Neuronal stem cell (in vitro differentiated cells): ENCODE measurements at regions not wholly inside any gene's neighbourhood (a gene's known extent, or its start where the extent isn't known, plus 50 kb on each side); places are given as distances from the start of the nearest gene placed in this dataset.

Experiments
- DNase-seq: peaks from one replicate; pipeline ENCODE4 v3.0.0-alpha.2; 2013; ENCODE audit warnings: low spot score
- H2AFZ ChIP-seq: one replicate; pipeline ENCODE4 v1.6.1; 2013; ENCODE audit warnings: mild to moderate bottlenecking, low read length, inconsistent platforms
- H2AK5ac ChIP-seq: 2 replicates; pipeline ENCODE4 v1.6.1; 2013; ENCODE audit warnings: low read depth, mild to moderate bottlenecking, inconsistent platforms, low read length, moderate library complexity, mixed read lengths
- H2BK120ac ChIP-seq: 2 replicates; pipeline ENCODE4 v1.6.1; 2013; ENCODE audit warnings: low read depth, mild to moderate bottlenecking, inconsistent platforms, low read length, moderate library complexity, mixed read lengths
- H2BK12ac ChIP-seq: one replicate; pipeline ENCODE4 v1.6.1; 2013; ENCODE audit warnings: low read length, inconsistent platforms
- H2BK15ac ChIP-seq: 2 replicates; pipeline ENCODE4 v1.6.1; 2013; ENCODE audit warnings: mild to moderate bottlenecking, low read length, inconsistent platforms, mixed read lengths
- H2BK5ac ChIP-seq: one replicate; pipeline ENCODE4 v1.6.1; 2013; ENCODE audit warnings: inconsistent platforms, mild to moderate bottlenecking, low read length, moderate library complexity
- H3K14ac ChIP-seq: one replicate; pipeline ENCODE4 v1.6.1; 2013; ENCODE audit warnings: low read length, inconsistent platforms
- H3K18ac ChIP-seq: 2 replicates; pipeline ENCODE4 v1.6.1; 2013; ENCODE audit warnings: low read length, inconsistent platforms
- H3K23ac ChIP-seq: 2 replicates; pipeline ENCODE4 v1.6.1; 2013; ENCODE audit warnings: low read depth, mild to moderate bottlenecking, mixed read lengths, low read length, inconsistent platforms; ENCODE audit not compliant: poor library complexity
- H3K27ac ChIP-seq: replicated peaks from 3 replicates; pipeline ENCODE4 v1.5.1; 2013; ENCODE audit warnings: low read length, inconsistent platforms
- H3K27me3 ChIP-seq, 3 experiments: 2 replicates each; pipeline ENCODE4 v1.6.1; 2013; ENCODE audit warnings: low read length in 3 of 3, mild to moderate bottlenecking in 2 of 3, inconsistent platforms in 1 of 3, low read depth in 1 of 3, mixed read lengths in 1 of 3, moderate library complexity in 1 of 3; ENCODE audit not compliant: control insufficient read depth in 3 of 3, insufficient read depth in 3 of 3
- H3K36me3 ChIP-seq, 2 donors: replicated peaks in 1 of 2; 2 replicates each; pipeline ENCODE4 v1.6.1; 2013; ENCODE audit warnings: low read length in 2 of 2; ENCODE audit not compliant: control insufficient read depth in 2 of 2, insufficient read depth in 2 of 2
- H3K4ac ChIP-seq: 2 replicates; pipeline ENCODE4 v1.6.1; 2013; ENCODE audit warnings: inconsistent platforms, mild to moderate bottlenecking, low read length, moderate library complexity
- H3K4me1 ChIP-seq, 2 donors: 1 replicate in 1 of 2; 2 replicates in 1 of 2; pipeline ENCODE4 v1.6.1; 2013; ENCODE audit warnings: low read length in 2 of 2, low read depth in 1 of 2; ENCODE audit not compliant: control insufficient read depth in 2 of 2, insufficient read depth in 1 of 2
- H3K4me2 ChIP-seq: one replicate; pipeline ENCODE4 v1.6.1; 2013; ENCODE audit warnings: mild to moderate bottlenecking, low read length, inconsistent platforms; ENCODE audit not compliant: insufficient read depth, poor library complexity, severe bottlenecking
- H3K4me3 ChIP-seq, 2 donors: 2 replicates each; pipeline ENCODE4 v1.5.1; 2013; ENCODE audit warnings: low read length in 2 of 2, mild to moderate bottlenecking in 2 of 2, inconsistent platforms in 1 of 2, moderate library complexity in 1 of 2
- H3K79me1 ChIP-seq: one replicate; pipeline ENCODE4 v1.6.1; 2013; ENCODE audit warnings: low read depth, mild to moderate bottlenecking, inconsistent platforms, low read length, moderate library complexity
- H3K9ac ChIP-seq: one replicate; pipeline ENCODE4 v1.6.1; 2013; ENCODE audit warnings: mild to moderate bottlenecking, low read depth, low read length, inconsistent platforms; ENCODE audit not compliant: poor library complexity
- H3K9me3 ChIP-seq, 2 donors: replicated peaks in 1 of 2; 2 replicates each; pipeline versions ENCODE3 to v1.6.1; 2013; ENCODE audit warnings: low read length in 2 of 2, mild to moderate bottlenecking in 2 of 2, inconsistent platforms in 1 of 2, low read depth in 1 of 2, mixed read lengths in 1 of 2, moderate library complexity in 1 of 2; ENCODE audit not compliant: control insufficient read depth in 2 of 2, insufficient read depth in 1 of 2
- H4K8ac ChIP-seq: one replicate; pipeline ENCODE4 v1.6.1; 2013; ENCODE audit warnings: low read depth, mild to moderate bottlenecking, inconsistent platforms, low read length, moderate library complexity
- H4K91ac ChIP-seq: one replicate; pipeline ENCODE4 v1.6.1; 2013; ENCODE audit warnings: low read length, low read depth, mild to moderate bottlenecking, inconsistent platforms; ENCODE audit not compliant: poor library complexity
- WGBS, 2 donors: extraction: QIAGEN DNeasy Blood & Tissue Kit; methylation state at CpG; one replicate each; pipeline ENCODE4 v1.1.7; 2013; ENCODE audit warnings: missing lambda C conversion rate in 2 of 2, mixed read lengths in 1 of 2; ENCODE audit not compliant: insufficient read length in 2 of 2, insufficient replicate concordance in 1 of 2; ENCODE audit errors: extremely low coverage in 2 of 2; 5-methylcytosine and 5-hydroxymethylcytosine counted together

DNA sequence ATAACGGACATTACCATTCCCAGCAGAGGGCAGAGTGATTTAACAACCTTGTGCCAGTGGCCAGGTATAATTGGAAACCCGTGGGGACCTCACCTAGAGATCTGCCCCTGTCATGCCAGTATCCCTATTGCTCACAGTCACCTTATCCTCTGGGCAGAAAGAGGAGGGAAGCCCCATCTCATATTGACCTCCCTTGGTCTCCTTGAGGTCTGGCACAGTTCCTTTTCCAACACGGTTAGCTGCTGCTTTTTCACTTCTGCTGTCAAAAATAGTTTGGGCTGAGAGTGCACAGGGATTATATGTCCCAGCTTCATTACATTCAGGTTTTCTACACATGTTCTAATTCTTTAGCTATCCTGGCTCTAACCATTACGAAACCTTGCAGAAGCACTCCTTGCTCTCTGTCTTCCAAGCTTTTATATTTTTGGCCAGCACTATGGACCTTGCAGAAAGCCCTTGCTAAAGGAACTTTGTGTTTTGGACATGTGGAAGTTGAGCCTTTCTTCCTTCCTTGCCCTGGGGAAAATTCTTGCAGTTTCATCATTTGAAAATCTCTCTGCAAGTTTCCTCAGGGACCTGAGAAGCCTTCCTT lies 111.7 kb upstream of the MIS18BP1 start:
- Histone ChIP-seq H3K4me3 (no peak overlapping the region), H2BK5ac (no peak overlapping the region), H3K27ac (no peak overlapping the region), H3K23ac (no peak overlapping the region), H3K79me1 (no peaks in the 10 kb centered on the region), H3K9ac (no peak overlapping the region), H2AK5ac (no peak overlapping the region), H4K8ac (no peak overlapping the region), H2BK12ac (no peak overlapping the region), H3K27me3 (no peaks in the 10 kb centered on the region), H2BK15ac (no peak overlapping the region), H3K36me3 (no peaks in the 10 kb centered on the region), H3K9me3 (no peaks in the 10 kb centered on the region), H2AFZ (no peak overlapping the region), H4K91ac (no peak overlapping the region), H3K4me1 (no peaks in the 10 kb centered on the region), H3K14ac (no peak overlapping the region), H3K18ac (no peak overlapping the region), H3K4ac (no peak overlapping the region), H3K4me2 (no peak overlapping the region), H2BK120ac (no peak overlapping the region)
- whole genome bisulfite sequencing, 2 donors: no CpG with 5 or more reads among the region's 4 CpGs
- DNase-seq: no peak

DNA sequence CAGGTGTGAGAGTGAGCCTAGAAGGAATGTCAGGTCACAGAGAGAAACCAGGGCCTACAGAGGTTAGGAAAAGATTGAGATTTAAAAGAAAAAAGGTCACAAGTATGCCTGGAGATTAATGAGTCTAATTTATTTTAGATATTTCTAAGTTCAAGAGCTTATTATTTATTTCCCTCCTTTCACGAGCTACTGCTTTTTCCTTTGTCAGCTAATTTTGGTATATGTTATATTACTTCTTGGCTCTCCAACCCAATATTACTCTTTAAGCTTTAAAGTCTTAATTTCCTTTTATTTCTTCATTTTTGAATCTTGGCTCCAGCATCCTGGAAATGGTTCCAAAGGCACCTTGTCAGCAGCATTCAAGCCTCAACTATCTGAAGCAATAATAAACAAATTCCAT lies 109.5 kb upstream of the MIS18BP1 start:
- no peak for DNase-seq
- Histone ChIP-seq H3K79me1 (no peaks in the 10 kb centered on the region), H3K27me3 (no peaks in the 10 kb centered on the region), H3K9me3 (no peaks in the 10 kb centered on the region), H3K9ac (no peak overlapping the region), H2BK5ac (no peak overlapping the region), H3K23ac (no peak overlapping the region), H2BK120ac (no peak overlapping the region), H3K4ac (no peak overlapping the region), H2AFZ (no peak overlapping the region), H4K8ac (no peak overlapping the region), H2BK12ac (no peak overlapping the region), H3K36me3 (no peaks in the 10 kb centered on the region), H2AK5ac (no peak overlapping the region), H4K91ac (no peak overlapping the region), H3K14ac (no peak overlapping the region), H3K4me3 (no peak overlapping the region), H2BK15ac (no peak overlapping the region), H3K4me2 (no peak overlapping the region), H3K4me1 (no peaks in the 10 kb centered on the region), H3K18ac (no peak overlapping the region), H3K27ac (no peak overlapping the region)
- WGBS, 2 donors: no CpG with 5 or more reads among the region's 1 CpG

- H3K27ac ChIP-seq: no peak overlapping the region
- no peaks in the 10 kb centered on the region for H3K79me1 ChIP-seq
- H3K36me3 ChIP-seq: no peaks in the 10 kb centered on the region
- no peaks in the 10 kb centered on the region for H3K9me3 ChIP-seq
- H3K4ac ChIP-seq: no peak overlapping the region
- no peak overlapping the region for H2BK5ac ChIP-seq
- no peak overlapping the region for H2AK5ac ChIP-seq
- no peak overlapping the region for H4K91ac ChIP-seq
- no peak overlapping the region for H2BK120ac ChIP-seq
- H3K23ac ChIP-seq: no peak overlapping the region
- no peak overlapping the region for H3K14ac ChIP-seq
- no CpG with 5 or more reads among the region's 2 CpGs for WGBS, 2 donors
- H4K8ac ChIP-seq: no peak overlapping the region
- H3K27me3 ChIP-seq: no peaks in the 10 kb centered on the region
- H2AFZ ChIP-seq: no peak overlapping the region
- DNase-seq: no peak
- H2BK12ac ChIP-seq: no peak overlapping the region
- H3K4me1 ChIP-seq: no peaks in the 10 kb centered on the region
- H3K4me2 ChIP-seq: no peak overlapping the region
- no peak overlapping the region for H2BK15ac ChIP-seq
- H3K18ac ChIP-seq: no peak overlapping the region
- H3K9ac ChIP-seq: no peak overlapping the region
- H3K4me3 ChIP-seq: no peak overlapping the region
Observed at GRCh38 chr14:45361727-45362126, 108.7 kb upstream of the MIS18BP1 start.

GRCh38 chr14:45359746-45360145 lies 106.7 kb upstream of the MIS18BP1 start:
- Histone ChIP-seq H2AFZ (no peak overlapping the region), H3K4me2 (no peak overlapping the region), H3K36me3 (no peaks in the 10 kb centered on the region), H3K18ac (no peak overlapping the region), H3K79me1 (no peaks in the 10 kb centered on the region), H3K4me3 (no peak overlapping the region), H3K9ac (no peak overlapping the region), H2BK12ac (no peak overlapping the region), H4K8ac (no peak overlapping the region), H3K27me3 (no peaks in the 10 kb centered on the region), H4K91ac (no peak overlapping the region), H3K9me3 (no peaks in the 10 kb centered on the region), H3K4ac (no peak overlapping the region), H3K27ac (no peak overlapping the region), H3K4me1 (no peaks in the 10 kb centered on the region), H2BK15ac (no peak overlapping the region), H3K23ac (no peak overlapping the region), H2BK120ac (no peak overlapping the region), H2BK5ac (no peak overlapping the region), H2AK5ac (no peak overlapping the region), H3K14ac (no peak overlapping the region)
- DNase-seq: no peak
- WGBS, 2 donors: no CpG with 5 or more reads among the region's 3 CpGs
